Esophagus (tissue), 2 donors: ENCODE measurements at regions not wholly inside any gene's neighbourhood (a gene's known extent, or its start where the extent isn't known, plus 50 kb on each side); places are given as distances from the start of the nearest gene placed in this dataset.
"Not testable (repeated sequence)": the region's sequence is repeated elsewhere in the genome, so short reads cannot be mapped to it uniquely, and the experiment has no call there.

Source experiments
- H3K27ac ChIP-seq, 2 donors: one replicate each; pipeline ENCODE4 v1.5.1; 2013; ENCODE audit warnings: low read depth in 2 of 2, mild to moderate bottlenecking in 2 of 2, inconsistent platforms in 1 of 2, low read length in 1 of 2, moderate library complexity in 1 of 2
- H3K27me3 ChIP-seq, 2 donors: one replicate each; pipeline ENCODE4 v1.6.1; 2013; ENCODE audit warnings: low read length in 2 of 2, control low read depth in 1 of 2, mild to moderate bottlenecking in 1 of 2; ENCODE audit not compliant: insufficient read depth in 2 of 2, control insufficient read depth in 1 of 2
- H3K36me3 ChIP-seq, 2 donors: one replicate each; pipeline ENCODE4 v1.6.1; 2013; ENCODE audit warnings: low read length in 1 of 2; ENCODE audit not compliant: control insufficient read depth in 2 of 2, insufficient read depth in 2 of 2
- H3K4me1 ChIP-seq, 2 donors: one replicate each; pipeline ENCODE4 v1.6.1; 2013; ENCODE audit warnings: low read length in 1 of 2; ENCODE audit not compliant: control insufficient read depth in 2 of 2, insufficient read depth in 2 of 2
- H3K4me3 ChIP-seq, 2 donors: one replicate each; pipeline ENCODE4 v1.5.1; 2013; ENCODE audit warnings: low read length in 2 of 2, mild to moderate bottlenecking in 2 of 2, low read depth in 1 of 2, moderate library complexity in 1 of 2
- H3K9me3 ChIP-seq, 2 donors: one replicate each; pipeline ENCODE4 v1.6.1; 2013; ENCODE audit warnings: mild to moderate bottlenecking in 2 of 2, low read depth in 1 of 2, low read length in 1 of 2, moderate library complexity in 1 of 2; ENCODE audit not compliant: control insufficient read depth in 2 of 2, insufficient read depth in 1 of 2
- WGBS, 2 donors: extraction: QIAGEN DNeasy Blood & Tissue Kit; methylation state at CpG; one replicate each; pipeline ENCODE4 v1.1.7; 2013; 5-methylcytosine and 5-hydroxymethylcytosine counted together
- donor health status: healthy with polysubstance abuse.
- donor health status: Bipolar disorder and iron deficiency.

GRCh38 chr14:88980907-88981306, 156.5 kb downstream of the TTC8 start:
- H3K27ac ChIP-seq, H3K4me1 ChIP-seq, H3K36me3 ChIP-seq, H3K27me3 ChIP-seq, H3K4me3 ChIP-seq, H3K9me3 ChIP-seq: not testable (repeated sequence)
- 44 to 60% methylated on average over 3 to 4 of the region's 4 CpGs for WGBS, 2 donors

GRCh38 chr14:88981948-88982347, 157.5 kb downstream of the TTC8 start:
- Histone ChIP-seq H3K27me3 (no peaks in the 10 kb centered on the region), H3K27ac (no peak overlapping the region), H3K36me3 (no peaks in the 10 kb centered on the region), H3K4me3 (no peak overlapping the region), H3K9me3 (peaks cover 0 to 5% of the 10 kb centered on the region in 2 donors), H3K4me1 (no peaks in the 10 kb centered on the region)
- 90 to 91% methylated on average over 4 of the region's 4 CpGs for WGBS, 2 donors

GRCh38 chr14:88983755-88984154, 159.3 kb downstream of the TTC8 start:
- no peaks in the 10 kb centered on the region for H3K36me3 ChIP-seq
- 52 to 57% methylated on average over 4 of the region's 4 CpGs for WGBS, 2 donors
- no peak overlapping the region for H3K4me3 ChIP-seq
- H3K27me3 ChIP-seq = no peaks in the 10 kb centered on the region
- H3K4me1 ChIP-seq = no peaks in the 10 kb centered on the region
- H3K9me3 ChIP-seq = peaks cover 0 to 8% of the 10 kb centered on the region in 2 donors
- H3K27ac ChIP-seq = no peak overlapping the region

GRCh38 chr14:88985654-88986053, 161.2 kb downstream of the TTC8 start:
- Histone ChIP-seq H3K9me3 (peaks cover 0 to 8% of the 10 kb centered on the region in 2 donors), H3K27ac (no peak overlapping the region), H3K4me1 (no peaks in the 10 kb centered on the region), H3K36me3 (no peaks in the 10 kb centered on the region), H3K4me3 (no peak overlapping the region), H3K27me3 (no peaks in the 10 kb centered on the region)
- WGBS, 2 donors = 91 to 93% methylated on average over 1 of the region's 1 CpG

- no peak overlapping the region for H3K4me3 ChIP-seq
- peaks cover under 1 to 8% of the 10 kb centered on the region in 2 donors for H3K9me3 ChIP-seq
- H3K4me1 ChIP-seq = no peaks in the 10 kb centered on the region
- H3K27me3 ChIP-seq = no peaks in the 10 kb centered on the region
- 71 to 73% methylated on average over 11 of the region's 11 CpGs for WGBS, 2 donors
- no peak overlapping the region for H3K27ac ChIP-seq
- no peaks in the 10 kb centered on the region for H3K36me3 ChIP-seq
Measured at GRCh38 chr14:88986146-88986841, 161.8 kb downstream of the TTC8 start.

GRCh38 chr14:88986908-88987307, 162.5 kb downstream of the TTC8 start:
- 74 to 79% methylated on average over 2 of the region's 2 CpGs for WGBS, 2 donors
- not testable (repeated sequence) for H3K9me3 ChIP-seq, H3K27me3 ChIP-seq

GRCh38 chr14:88987516-88987915, 163.1 kb downstream of the TTC8 start:
- H3K9me3 ChIP-seq = peaks cover 2 to 10% of the 10 kb centered on the region in 2 donors
- H3K4me1 ChIP-seq = no peaks in the 10 kb centered on the region
- H3K27me3 ChIP-seq = no peaks in the 10 kb centered on the region
- 76 to 81% methylated on average over 2 of the region's 2 CpGs for WGBS, 2 donors
- H3K4me3 ChIP-seq = no peak overlapping the region
- no peaks in the 10 kb centered on the region for H3K36me3 ChIP-seq
- no peak overlapping the region for H3K27ac ChIP-seq

More at GRCh38 chr14:88986908-88987307, 162.5 kb downstream of the TTC8 start:
- not testable (repeated sequence) for H3K36me3 ChIP-seq, H3K4me1 ChIP-seq, H3K27ac ChIP-seq, H3K4me3 ChIP-seq

GRCh38 chr14:88989911-88990310, 165.5 kb downstream of the TTC8 start:
- WGBS, 2 donors = 71 to 74% methylated on average over 1 of the region's 1 CpG
- peaks cover 2 to 10% of the 10 kb centered on the region in 2 donors for H3K9me3 ChIP-seq

GRCh38 chr14:88990856-88991255, 166.4 kb downstream of the TTC8 start:
- H3K4me1 ChIP-seq = peaks cover 0 to 3% of the 10 kb centered on the region in 2 donors
- H3K36me3 ChIP-seq = no peaks in the 10 kb centered on the region
- peaks cover 2 to 10% of the 10 kb centered on the region in 2 donors for H3K9me3 ChIP-seq
- WGBS, 2 donors = 74 to 75% methylated on average over 1 of the region's 1 CpG
- no peak overlapping the region for H3K4me3 ChIP-seq
- H3K27me3 ChIP-seq = no peaks in the 10 kb centered on the region
- no peak overlapping the region for H3K27ac ChIP-seq

More at GRCh38 chr14:88989911-88990310, 165.5 kb downstream of the TTC8 start:
- Histone ChIP-seq H3K4me1 (no peaks in the 10 kb centered on the region), H3K27ac (no peak overlapping the region), H3K4me3 (no peak overlapping the region), H3K27me3 (no peaks in the 10 kb centered on the region), H3K36me3 (no peaks in the 10 kb centered on the region)

- H3K9me3 ChIP-seq = peaks cover 2 to 5% of the 10 kb centered on the region in 2 donors
- no peaks in the 10 kb centered on the region for H3K27me3 ChIP-seq
- H3K27ac ChIP-seq = no peak overlapping the region
- no peaks in the 10 kb centered on the region for H3K36me3 ChIP-seq
- H3K4me1 ChIP-seq = peaks cover 0 to 3% of the 10 kb centered on the region in 2 donors
- WGBS, 2 donors = 62 to 64% methylated on average over 3 of the region's 3 CpGs
- no peak overlapping the region for H3K4me3 ChIP-seq
Measured at GRCh38 chr14:88992011-88992410, 167.6 kb downstream of the TTC8 start.
